T-cell (primary cell): ENCODE measurements at regions not wholly inside any gene's neighbourhood (a gene's known extent, or its start where the extent isn't known, plus 50 kb on each side); places are given as distances from the start of the nearest gene placed in this dataset.

Source experiments
- ATAC-seq, 4 experiments: fragments of 200-7000 bp in 3 of 4; fragments of 150-1000 bp in 1 of 4; cut with Tn5 transposase; replicated peaks in 1 of 4; 1 replicate in 3 of 4; 2 replicates in 1 of 4; pipeline ENCODE4 v1.10.0; 2021; ENCODE audit warnings: moderate library complexity in 3 of 4, mild to moderate bottlenecking in 2 of 4, moderate number of reproducible peaks in 1 of 4
- CTCF ChIA-PET, 2 donors: fragments of 300-600 bp; sonication (Branson Sonifier 250); formaldehyde crosslinking; loops; one replicate each; lab custom pipeline; 2022; ENCODE audit warnings: antibody characterized with exemption in 2 of 2; lab: Charles Lee
- POLR2A ChIA-PET, 2 donors: fragments of 300-600 bp; sonication (Branson Sonifier 250); formaldehyde crosslinking; loops; one replicate each; lab custom pipeline; 2022; ENCODE audit warnings: antibody characterized with exemption in 2 of 2; lab: Charles Lee
- DNase-seq, 35 experiments: peaks; one replicate each; pipeline versions ENCODE4 v3.0.0 to v3.0.0-alpha.2; 2013 to 2023
- H3K27ac ChIP-seq: one replicate; pipeline ENCODE4 v1.5.1; 2013; ENCODE audit warnings: low read length
- H3K27me3 ChIP-seq, 2 experiments: replicated peaks in 1 of 2; 1 replicate in 1 of 2; 2 replicates in 1 of 2; pipeline versions ENCODE4 v1.6.1 to v1.7.0; 2013; ENCODE audit warnings: low read length in 1 of 2, mixed read lengths in 1 of 2; ENCODE audit not compliant: control insufficient read depth in 2 of 2, insufficient read depth in 2 of 2; ENCODE audit errors: extremely low read depth in 1 of 2
- H3K36me3 ChIP-seq, 2 donors: 1 replicate in 1 of 2; 2 replicates in 1 of 2; pipeline versions ENCODE4 v1.6.1 to v1.7.0; 2013; ENCODE audit warnings: low read length in 1 of 2; ENCODE audit not compliant: control insufficient read depth in 2 of 2, insufficient read depth in 1 of 2; ENCODE audit errors: extremely low read depth in 1 of 2
- H3K4me1 ChIP-seq, 2 experiments: 1 replicate in 1 of 2; 2 replicates in 1 of 2; pipeline versions ENCODE4 v1.6.1 to v1.7.0; 2013; ENCODE audit warnings: low read length in 2 of 2, mixed read lengths in 1 of 2; ENCODE audit not compliant: insufficient read depth in 2 of 2, control insufficient read depth in 1 of 2; ENCODE audit errors: extremely low read depth in 1 of 2
- H3K4me3 ChIP-seq, 2 donors: 1 replicate in 1 of 2; 2 replicates in 1 of 2; pipeline versions ENCODE4 v1.5.1 to v1.7.0; 2013; ENCODE audit warnings: mild to moderate bottlenecking in 2 of 2, low read length in 1 of 2, moderate library complexity in 1 of 2; ENCODE audit not compliant: control insufficient read depth in 1 of 2; ENCODE audit errors: extremely low read depth in 1 of 2
- H3K9me3 ChIP-seq: 2 replicates; pipeline ENCODE4 v1.7.0; 2013
- H3K27ac Mint-ChIP-seq, 2 donors: one replicate each; pipeline ENCODE4 v1.8.0; 2020 to 2021; ENCODE audit warnings: mild to moderate bottlenecking in 2 of 2, mixed read lengths in 2 of 2
- H3K27me3 Mint-ChIP-seq, 2 donors: one replicate each; pipeline ENCODE4 v1.8.0; 2021 to 2022; ENCODE audit warnings: mixed read lengths in 2 of 2
- H3K36me3 Mint-ChIP-seq: one replicate; pipeline ENCODE4 v1.8.0; 2021; ENCODE audit warnings: mixed read lengths
- H3K4me1 Mint-ChIP-seq, 3 donors: one replicate each; pipeline ENCODE4 v1.8.0; 2020 to 2022; ENCODE audit warnings: mixed read lengths in 3 of 3, mild to moderate bottlenecking in 1 of 3
- H3K4me3 Mint-ChIP-seq, 3 donors: one replicate each; pipeline ENCODE4 v1.8.0; 2020 to 2022; ENCODE audit warnings: mild to moderate bottlenecking in 3 of 3, mixed read lengths in 3 of 3, moderate library complexity in 3 of 3
- H3K9me3 Mint-ChIP-seq, 3 donors: one replicate each; pipeline ENCODE4 v1.8.0; 2020 to 2022; ENCODE audit warnings: mixed read lengths in 3 of 3
- WGBS: methylation state at CpG from one replicate; pipeline ENCODE4 v1.1.5; 2013; ENCODE audit warnings: missing lambda C conversion rate; ENCODE audit not compliant: insufficient coverage; 5-methylcytosine and 5-hydroxymethylcytosine counted together

DNA sequence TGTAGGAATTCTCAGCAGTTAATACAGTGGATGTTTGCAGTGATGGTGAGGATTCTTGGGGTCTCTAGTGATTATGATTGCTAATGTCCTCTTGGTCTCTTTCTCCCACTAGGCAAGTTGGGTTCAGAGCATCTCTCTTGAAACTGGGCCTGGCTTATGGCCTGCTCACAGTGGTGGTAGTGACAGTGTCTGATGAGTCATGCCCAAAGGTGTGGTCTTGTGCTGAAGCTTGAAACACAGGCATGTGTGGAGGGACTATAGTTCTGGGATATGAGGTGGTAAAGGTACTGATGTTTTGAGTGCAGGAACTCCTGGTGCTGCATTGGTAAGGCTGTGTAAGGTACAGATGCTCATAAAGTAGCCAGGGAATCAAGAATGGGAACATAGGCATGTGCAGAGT lies 231.1 kb downstream of the FAM170A start:
- no peaks in the 10 kb centered on the region for H3K36me3 ChIP-seq
- no peak overlapping the region for H3K4me3 Mint-ChIP-seq
- H3K4me1 Mint-ChIP-seq = no peaks in the 10 kb centered on the region
- no peaks in the 10 kb centered on the region for H3K36me3 Mint-ChIP-seq
- H3K27ac Mint-ChIP-seq = no peak overlapping the region
- ChIA-PET POLR2A (no interaction called here), CTCF (no interaction called here)
- no peaks in the 10 kb centered on the region for H3K9me3 ChIP-seq
- H3K27ac ChIP-seq = no peak overlapping the region
- H3K4me1 ChIP-seq = no peaks in the 10 kb centered on the region
- DNase-seq (no peak), ATAC-seq (no peak)
- H3K27me3 Mint-ChIP-seq = no peaks in the 10 kb centered on the region
- peaks cover 5 to 7% (median 6%) of the 10 kb centered on the region in 3 donors for H3K9me3 Mint-ChIP-seq
- H3K4me3 ChIP-seq = no peak overlapping the region
- no peaks in the 10 kb centered on the region for H3K27me3 ChIP-seq

DNA sequence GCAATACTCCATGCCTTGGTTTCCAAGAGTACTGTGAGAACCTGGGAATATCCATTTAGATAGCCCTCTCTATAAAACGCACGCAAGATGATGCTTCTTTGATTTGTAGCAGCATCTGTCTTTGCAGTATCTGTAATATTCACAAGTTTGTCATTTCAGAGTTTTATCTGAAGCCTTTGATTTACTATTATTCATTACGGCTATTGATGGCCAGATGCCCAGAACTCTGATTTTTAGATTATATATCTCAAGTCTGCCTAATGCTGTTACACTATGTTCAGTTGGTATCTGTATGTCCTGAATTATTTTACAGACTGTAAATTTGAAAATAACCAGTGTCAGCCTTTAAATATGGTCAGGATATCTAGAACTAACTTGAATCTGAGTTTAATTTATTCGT lies 233.3 kb downstream of the FAM170A start:
- H3K4me1 Mint-ChIP-seq = no peaks in the 10 kb centered on the region
- WGBS = no CpG with 5 or more reads among the region's 4 CpGs
- H3K27ac ChIP-seq = no peak overlapping the region
- H3K27me3 Mint-ChIP-seq = no peaks in the 10 kb centered on the region
- H3K36me3 Mint-ChIP-seq = no peaks in the 10 kb centered on the region
- no peak overlapping the region for H3K27ac Mint-ChIP-seq
- no peaks in the 10 kb centered on the region for H3K36me3 ChIP-seq
- no peaks in the 10 kb centered on the region for H3K27me3 ChIP-seq
- peaks cover 4 to 6% (median 5%) of the 10 kb centered on the region in 3 donors for H3K9me3 Mint-ChIP-seq
- DNase-seq (no peak), ATAC-seq (no peak)
- no peak overlapping the region for H3K4me3 Mint-ChIP-seq
- H3K9me3 ChIP-seq = no peaks in the 10 kb centered on the region
- no peaks in the 10 kb centered on the region for H3K4me1 ChIP-seq
- no peak overlapping the region for H3K4me3 ChIP-seq
- POLR2A ChIA-PET = no interaction called here
- CTCF ChIA-PET = no interaction called here

DNA sequence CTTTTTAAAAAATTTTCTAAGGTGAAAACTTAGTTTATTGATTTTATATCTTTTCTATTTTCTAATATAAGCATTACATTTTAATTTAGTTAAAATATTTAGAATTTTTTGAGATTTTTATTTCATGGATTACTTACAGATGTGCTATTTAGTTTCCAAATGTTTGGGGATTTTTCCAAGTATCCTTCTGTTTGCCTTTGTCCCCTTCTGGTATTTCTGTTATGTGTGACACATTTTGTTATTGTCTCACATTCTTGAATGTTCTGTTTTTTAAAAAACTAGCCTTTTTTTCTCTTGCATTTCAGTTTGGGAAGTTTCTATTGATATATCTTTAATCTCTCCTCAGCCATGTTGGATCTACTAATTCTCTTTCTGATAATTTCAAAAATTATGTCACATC lies 234.9 kb downstream of the FAM170A start:
- no peaks in the 10 kb centered on the region for H3K4me1 ChIP-seq
- no peak overlapping the region for H3K4me3 Mint-ChIP-seq
- POLR2A ChIA-PET = no interaction called here
- H3K9me3 ChIP-seq = no peaks in the 10 kb centered on the region
- no peak overlapping the region for H3K27ac Mint-ChIP-seq
- no peaks in the 10 kb centered on the region for H3K27me3 Mint-ChIP-seq
- no peak overlapping the region for H3K4me3 ChIP-seq
- no peaks in the 10 kb centered on the region for H3K4me1 Mint-ChIP-seq
- CTCF ChIA-PET = no interaction called here
- H3K36me3 ChIP-seq = no peaks in the 10 kb centered on the region
- H3K27me3 ChIP-seq = no peaks in the 10 kb centered on the region
- DNase-seq = no peak
- ATAC-seq = no peak
- H3K36me3 Mint-ChIP-seq = no peaks in the 10 kb centered on the region
- no peak overlapping the region for H3K27ac ChIP-seq
- peaks cover 4 to 6% (median 5%) of the 10 kb centered on the region in 3 donors for H3K9me3 Mint-ChIP-seq

DNA sequence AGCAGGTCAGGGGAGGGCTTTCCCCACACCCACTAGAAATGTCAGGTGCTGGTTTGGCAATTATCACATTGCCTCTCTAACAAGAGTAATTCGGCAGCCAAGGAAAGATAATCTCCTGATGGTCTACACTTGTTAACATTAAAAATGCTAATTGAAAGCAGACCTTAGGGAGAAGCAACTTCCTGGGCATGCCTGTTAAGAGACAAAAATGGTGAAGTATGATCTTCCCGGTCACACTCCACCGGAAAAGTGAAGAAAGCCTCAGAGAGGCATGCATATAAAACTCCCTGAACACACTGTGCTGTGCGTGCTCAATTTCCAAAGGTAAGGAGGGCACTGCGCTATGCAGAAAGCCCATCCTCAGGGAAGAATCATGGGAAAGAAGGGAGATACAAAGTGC lies 244.3 kb downstream of the FAM170A start:
- H3K4me1 Mint-ChIP-seq = no peaks in the 10 kb centered on the region
- Histone ChIP-seq H3K36me3 (no peaks in the 10 kb centered on the region), H3K27ac (no peak overlapping the region), H3K27me3 (no peaks in the 10 kb centered on the region), H3K9me3 (no peaks in the 10 kb centered on the region), H3K4me1 (no peaks in the 10 kb centered on the region), H3K4me3 (no peak overlapping the region)
- H3K9me3 Mint-ChIP-seq = no peaks in the 10 kb centered on the region
- no peak overlapping the region for H3K27ac Mint-ChIP-seq
- no CpG with 5 or more reads among the region's 5 CpGs for WGBS
- ATAC-seq (no peak), DNase-seq (no peak)
- POLR2A ChIA-PET = no interaction called here
- no peaks in the 10 kb centered on the region for H3K36me3 Mint-ChIP-seq
- no peak overlapping the region for H3K4me3 Mint-ChIP-seq
- no peaks in the 10 kb centered on the region for H3K27me3 Mint-ChIP-seq
- CTCF ChIA-PET = no interaction called here

DNA sequence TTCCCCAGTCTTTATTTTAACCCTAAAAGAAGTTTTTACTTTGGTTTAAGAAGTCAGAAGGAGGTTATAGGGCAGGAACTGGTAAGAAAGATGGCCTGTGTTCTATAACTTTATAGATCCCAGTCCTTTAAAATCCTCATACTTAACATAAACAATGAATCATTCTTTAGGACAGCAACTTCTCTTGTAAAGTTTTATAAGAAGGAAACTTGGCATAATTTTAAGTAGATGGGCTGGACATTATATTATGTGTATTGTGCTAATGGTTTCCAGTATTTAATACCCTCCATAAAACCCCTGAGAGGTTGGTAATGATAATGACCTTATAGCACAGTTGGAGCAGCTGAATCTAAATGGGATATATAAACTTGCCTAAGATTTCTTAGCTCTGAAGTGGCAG lies 247.2 kb downstream of the FAM170A start:
- Mint-ChIP-seq H3K9me3 (no peaks in the 10 kb centered on the region), H3K4me1 (no peaks in the 10 kb centered on the region), H3K27me3 (no peaks in the 10 kb centered on the region), H3K36me3 (no peaks in the 10 kb centered on the region), H3K27ac (no peak overlapping the region), H3K4me3 (no peak overlapping the region)
- Histone ChIP-seq H3K27ac (no peak overlapping the region), H3K4me1 (no peaks in the 10 kb centered on the region), H3K36me3 (no peaks in the 10 kb centered on the region), H3K27me3 (no peaks in the 10 kb centered on the region), H3K4me3 (no peak overlapping the region), H3K9me3 (no peaks in the 10 kb centered on the region)
- ATAC-seq (no peak), DNase-seq (no peak)
- CTCF ChIA-PET = no interaction called here
- POLR2A ChIA-PET = interaction anchor here in 1 of 2 donors (0.6 kb wide), 1 partner anchor 1434 kb away, joined by 5 read pairs; no protein-coding TSS in a partner anchor

DNA sequence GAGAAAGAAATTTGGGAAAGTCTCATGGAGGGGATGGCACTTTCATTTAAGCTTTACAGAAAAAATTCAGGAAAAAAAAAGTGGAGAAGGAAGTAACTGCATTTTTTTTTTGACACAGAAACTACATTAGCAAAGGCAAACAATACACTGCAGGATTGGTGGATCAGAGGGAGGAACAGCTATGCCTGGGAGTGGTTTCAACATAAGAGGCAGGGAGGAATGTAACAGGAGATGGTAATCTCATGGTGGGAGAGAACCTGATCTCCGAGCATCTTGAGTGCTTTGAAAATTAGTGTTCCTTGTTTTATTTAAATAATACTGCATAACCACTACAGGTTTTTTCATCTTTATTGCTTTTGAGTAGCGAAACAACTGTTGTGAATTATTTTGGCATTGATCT lies 249.4 kb downstream of the FAM170A start:
- POLR2A ChIA-PET = no interaction called here
- Histone ChIP-seq H3K9me3 (no peaks in the 10 kb centered on the region), H3K4me1 (no peaks in the 10 kb centered on the region), H3K27ac (no peak overlapping the region), H3K4me3 (no peak overlapping the region), H3K36me3 (no peaks in the 10 kb centered on the region), H3K27me3 (no peaks in the 10 kb centered on the region)
- Mint-ChIP-seq H3K27ac (no peak overlapping the region), H3K4me3 (no peak overlapping the region), H3K36me3 (no peaks in the 10 kb centered on the region), H3K9me3 (no peaks in the 10 kb centered on the region), H3K4me1 (no peaks in the 10 kb centered on the region), H3K27me3 (no peaks in the 10 kb centered on the region)
- no CpG with 5 or more reads among the region's 2 CpGs for WGBS
- DNase-seq (no peak), ATAC-seq (no peak)
- CTCF ChIA-PET = interaction anchor here in 1 of 2 donors (0.7 kb wide), 1 partner anchor 65 kb away, joined by 4 read pairs; no protein-coding TSS in a partner anchor

DNA sequence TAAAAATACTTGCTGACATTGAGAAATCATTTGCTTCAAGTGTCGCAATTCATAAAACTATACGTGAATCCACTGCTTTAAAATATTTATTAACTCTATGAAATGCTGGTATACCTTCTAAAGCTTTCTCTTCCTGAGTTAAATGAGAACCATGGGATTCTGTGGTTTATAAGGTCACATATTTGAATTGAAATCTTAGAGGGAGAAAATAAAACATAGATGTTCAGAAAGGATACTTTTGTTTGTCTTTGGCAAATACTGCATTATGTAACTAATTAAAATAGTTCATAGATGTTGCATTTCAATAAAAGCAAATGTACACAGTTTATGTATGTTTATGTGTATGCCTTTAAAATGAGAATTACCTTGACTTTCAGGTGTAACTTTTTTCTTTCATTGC lies 250.1 kb downstream of the FAM170A start:
- Mint-ChIP-seq H3K36me3 (no peaks in the 10 kb centered on the region), H3K9me3 (no peaks in the 10 kb centered on the region), H3K4me3 (no peak overlapping the region), H3K4me1 (no peaks in the 10 kb centered on the region), H3K27ac (no peak overlapping the region), H3K27me3 (no peaks in the 10 kb centered on the region)
- Histone ChIP-seq H3K27me3 (no peaks in the 10 kb centered on the region), H3K4me3 (no peak overlapping the region), H3K9me3 (no peaks in the 10 kb centered on the region), H3K4me1 (no peaks in the 10 kb centered on the region), H3K36me3 (no peaks in the 10 kb centered on the region), H3K27ac (no peak overlapping the region)
- WGBS = no CpG with 5 or more reads among the region's 2 CpGs
- POLR2A ChIA-PET = no interaction called here
- DNase-seq (no peak), ATAC-seq (no peak)
- CTCF ChIA-PET = no interaction called here
